GM12878 (cell line): ENCODE measurements at regions not wholly inside any gene's neighbourhood (a gene's known extent, or its start where the extent isn't known, plus 50 kb on each side); places are given as distances from the start of the nearest gene placed in this dataset.

Experiments
- BCLAF1 ChIP-seq: fragments of 450-650 bp; IDR thresholded peaks from 2 replicates; pipeline ENCODE4 v1.6.1; 2017; ENCODE audit warnings: antibody characterized with exemption, mild to moderate bottlenecking, moderate library complexity
- MEF2B ChIP-seq: fragments of 450-650 bp; IDR thresholded peaks from 2 replicates; pipeline ENCODE4 v1.6.1; 2018; ENCODE audit warnings: mild to moderate bottlenecking, moderate library complexity; ENCODE audit not compliant: partially characterized antibody, poor library complexity, severe bottlenecking
- MXI1 ChIP-seq: fragments of 150-350 bp; IDR thresholded peaks from 2 replicates; pipeline ENCODE4 v1.6.1; 2011; ENCODE audit warnings: low read depth, mild to moderate bottlenecking, inconsistent platforms, low read length, improper control_type of control experiment
- SIN3A ChIP-seq: IDR thresholded peaks from 2 replicates; pipeline ENCODE4 v1.6.1; 2012; ENCODE audit warnings: low read depth, low read length, improper control_type of control experiment
- SMC3 ChIP-seq: IDR thresholded peaks from 2 replicates; pipeline ENCODE4 v1.6.1; 2011; ENCODE audit warnings: low read length, improper control_type of control experiment, borderline replicate concordance
- SREBF1 ChIP-seq: IDR thresholded peaks from 2 replicates; pipeline ENCODE4 v1.6.1; 2012; ENCODE audit warnings: mild to moderate bottlenecking, low read length
- ZBTB40 ChIP-seq: fragments of 450-650 bp; IDR thresholded peaks from 2 replicates; pipeline ENCODE4 v1.6.1; 2016; ENCODE audit warnings: mild to moderate bottlenecking, moderate library complexity, borderline replicate concordance

- no peak for TF ChIP-seq ZBTB40
- no peak for TF ChIP-seq MXI1
- no peak for TF ChIP-seq SREBF1
- no peak for TF ChIP-seq SMC3
- no peak for TF ChIP-seq BCLAF1
- no peak for TF ChIP-seq MEF2B
- TF ChIP-seq SIN3A: no peak
Observed at GRCh38 chr10:6815346-6815745, 235.3 kb upstream of the PRKCQ start (continued).
